ENCODE measurements at regions not wholly inside any gene's neighbourhood (a gene's known extent, or its start where the extent isn't known, plus 50 kb on each side); places are given as distances from the start of the nearest gene placed in this dataset.

DNA sequence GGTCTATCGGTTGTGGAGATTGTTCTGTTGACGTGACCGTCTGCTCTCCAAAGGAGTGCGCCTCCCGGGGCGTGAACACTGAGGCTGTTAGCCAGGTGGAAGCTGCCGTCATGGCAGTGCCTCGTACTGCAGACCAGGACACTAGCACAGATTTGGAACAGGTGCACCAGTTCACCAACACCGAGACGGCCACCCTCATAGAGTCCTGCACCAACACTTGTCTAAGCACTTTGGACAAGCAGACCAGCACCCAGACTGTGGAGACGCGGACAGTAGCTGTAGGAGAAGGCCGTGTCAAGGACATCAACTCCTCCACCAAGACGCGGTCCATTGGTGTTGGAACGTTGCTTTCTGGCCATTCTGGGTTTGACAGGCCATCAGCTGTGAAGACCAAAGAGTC, 128.9 kb upstream of the DMRT1 start:
- CTCF ChIA-PET (ENCODE audit: unreplicated experiment): interaction anchor here (0.7 kb wide), 1 partner anchor 29 kb away, joined by 3 read pairs; no protein-coding TSS in a partner anchor
- intact Hi-C loops (cut with micrococcal nuclease; ENCODE audit: unreplicated experiment): no loop called here
- POLR2A ChIA-PET: interaction anchor here (0.8 kb wide), 1 partner anchor 21 kb away, joined by 6 read pairs; no protein-coding TSS in a partner anchor
- Histone ChIP-seq H3K9me2 (ENCODE audit: insufficient read depth, low read length) (no peaks in the 10 kb centered on the region), H3K9me3 (ENCODE audit: low read length) (no peaks in the 10 kb centered on the region), H2AFZ (ENCODE audit: low read length) (no peak overlapping the region), H3K36me3 (ENCODE audit: insufficient read depth, low read length) (peaks cover 43% of the 10 kb centered on the region), H4K20me1 (ENCODE audit: insufficient read depth, low read length) (no peaks in the 10 kb centered on the region), H3K4me2 (ENCODE audit: low read length) (no peak overlapping the region), H3K4me3 (ENCODE audit: low read depth, low read length, poor library complexity, severe bottlenecking) (no peak overlapping the region), H3K27ac (ENCODE audit: low read depth, low read length, poor library complexity, severe bottlenecking) (no peak overlapping the region), H3K79me2 (ENCODE audit: insufficient read depth, low read depth, low read length) (no peaks in the 10 kb centered on the region), H3K4me1 (ENCODE audit: insufficient read depth, low read length, poor library complexity, severe bottlenecking) (peaks cover 22% of the 10 kb centered on the region)
- no peak for DNase-seq (ENCODE audit: low spot score)
- BruUV-seq (replicated peaks): no TSS peak
- no peak for TF ChIP-seq EZH2phosphoT487 (IDR thresholded peaks at IDR 0.05; ENCODE audit: borderline replicate concordance, low read depth, low read length)
- TF ChIP-seq, protein P1, sequence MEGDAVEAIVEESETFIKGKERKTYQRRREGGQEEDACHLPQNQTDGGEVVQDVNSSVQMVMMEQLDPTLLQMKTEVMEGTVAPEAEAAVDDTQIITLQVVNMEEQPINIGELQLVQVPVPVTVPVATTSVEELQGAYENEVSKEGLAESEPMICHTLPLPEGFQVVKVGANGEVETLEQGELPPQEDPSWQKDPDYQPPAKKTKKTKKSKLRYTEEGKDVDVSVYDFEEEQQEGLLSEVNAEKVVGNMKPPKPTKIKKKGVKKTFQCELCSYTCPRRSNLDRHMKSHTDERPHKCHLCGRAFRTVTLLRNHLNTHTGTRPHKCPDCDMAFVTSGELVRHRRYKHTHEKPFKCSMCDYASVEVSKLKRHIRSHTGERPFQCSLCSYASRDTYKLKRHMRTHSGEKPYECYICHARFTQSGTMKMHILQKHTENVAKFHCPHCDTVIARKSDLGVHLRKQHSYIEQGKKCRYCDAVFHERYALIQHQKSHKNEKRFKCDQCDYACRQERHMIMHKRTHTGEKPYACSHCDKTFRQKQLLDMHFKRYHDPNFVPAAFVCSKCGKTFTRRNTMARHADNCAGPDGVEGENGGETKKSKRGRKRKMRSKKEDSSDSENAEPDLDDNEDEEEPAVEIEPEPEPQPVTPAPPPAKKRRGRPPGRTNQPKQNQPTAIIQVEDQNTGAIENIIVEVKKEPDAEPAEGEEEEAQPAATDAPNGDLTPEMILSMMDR (conservative IDR thresholded peaks at IDR 0.05; ENCODE audit: low read length): no peak

DNA sequence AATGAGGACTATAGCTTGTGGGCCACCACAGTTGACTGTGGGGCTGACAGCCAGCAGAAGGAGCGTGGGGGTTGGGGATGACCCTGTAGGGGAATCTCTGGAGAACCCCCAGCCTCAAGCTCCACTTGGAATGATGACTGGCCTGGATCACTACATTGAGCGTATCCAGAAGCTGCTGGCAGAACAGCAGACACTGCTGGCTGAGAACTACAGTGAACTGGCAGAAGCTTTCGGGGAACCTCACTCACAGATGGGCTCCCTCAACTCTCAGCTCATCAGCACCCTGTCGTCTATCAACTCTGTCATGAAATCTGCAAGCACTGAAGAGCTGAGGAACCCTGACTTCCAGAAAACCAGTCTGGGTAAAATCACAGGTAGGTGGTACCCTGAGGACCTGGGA, 128.4 kb upstream of the DMRT1 start:
- DNase-seq (ENCODE audit: low spot score): no peak
- H4K20me1 ChIP-seq (ENCODE audit: insufficient read depth, low read length): no peaks in the 10 kb centered on the region
- H3K9me2 ChIP-seq (ENCODE audit: insufficient read depth, low read length): no peaks in the 10 kb centered on the region
- H3K4me1 ChIP-seq (ENCODE audit: insufficient read depth, low read length, poor library complexity, severe bottlenecking): peaks cover 22% of the 10 kb centered on the region
- no peaks in the 10 kb centered on the region for H3K9me3 ChIP-seq (ENCODE audit: low read length)
- no peak overlapping the region for H3K4me2 ChIP-seq (ENCODE audit: low read length)
- no peak overlapping the region for H3K27ac ChIP-seq (ENCODE audit: low read depth, low read length, poor library complexity, severe bottlenecking)
- CTCF ChIA-PET (ENCODE audit: unreplicated experiment): interaction anchor here (0.7 kb wide), 1 partner anchor 30 kb away, joined by 3 read pairs; no protein-coding TSS in a partner anchor
- intact Hi-C loops (cut with micrococcal nuclease; ENCODE audit: unreplicated experiment): no loop called here
- H2AFZ ChIP-seq (ENCODE audit: low read length): no peak overlapping the region
- H3K79me2 ChIP-seq (ENCODE audit: insufficient read depth, low read depth, low read length): no peaks in the 10 kb centered on the region
- no TSS peak for BruUV-seq (replicated peaks)
- POLR2A ChIA-PET: interaction anchor here (0.7 to 0.8 kb wide), 2 partner anchors 22 to 86 kb away, joined by 3 to 6 read pairs; no protein-coding TSS in a partner anchor
- no peak for TF ChIP-seq EZH2phosphoT487 (IDR thresholded peaks at IDR 0.05; ENCODE audit: borderline replicate concordance, low read depth, low read length)
- TF ChIP-seq, protein P1 (conservative IDR thresholded peaks at IDR 0.05; ENCODE audit: low read length): no peak
- H3K36me3 ChIP-seq (ENCODE audit: insufficient read depth, low read length): peaks cover 43% of the 10 kb centered on the region
- no peak overlapping the region for H3K4me3 ChIP-seq (ENCODE audit: low read depth, low read length, poor library complexity, severe bottlenecking)

DNA sequence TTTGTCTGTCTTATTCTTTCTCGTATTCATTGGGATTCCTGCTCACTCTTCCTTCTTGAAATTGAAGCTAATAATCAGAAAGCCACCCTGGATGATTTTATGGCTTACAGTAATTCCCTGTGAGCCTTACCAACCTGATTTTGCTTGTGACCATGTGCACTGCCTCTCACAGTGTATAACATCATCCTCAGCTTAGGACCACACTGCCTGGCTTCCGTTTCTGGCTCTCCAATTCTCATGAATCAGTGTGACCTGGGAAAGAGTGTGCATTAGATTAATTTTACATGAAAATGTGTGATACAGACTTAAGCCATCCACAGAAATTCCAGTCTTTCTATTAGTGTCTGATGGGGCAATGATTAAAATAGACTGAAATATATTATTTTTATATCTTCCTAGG, 126.8 kb upstream of the DMRT1 start:
- Histone ChIP-seq H3K9me2 (ENCODE audit: insufficient read depth, low read length) (no peaks in the 10 kb centered on the region), H2AFZ (ENCODE audit: low read length) (no peak overlapping the region), H3K4me3 (ENCODE audit: low read depth, low read length, poor library complexity, severe bottlenecking) (no peak overlapping the region), H3K9me3 (ENCODE audit: low read length) (no peaks in the 10 kb centered on the region), H3K4me2 (ENCODE audit: low read length) (no peak overlapping the region), H4K20me1 (ENCODE audit: insufficient read depth, low read length) (no peaks in the 10 kb centered on the region), H3K27ac (ENCODE audit: low read depth, low read length, poor library complexity, severe bottlenecking) (no peak overlapping the region), H3K36me3 (ENCODE audit: insufficient read depth, low read length) (peaks cover 43% of the 10 kb centered on the region), H3K4me1 (ENCODE audit: insufficient read depth, low read length, poor library complexity, severe bottlenecking) (peaks cover 22% of the 10 kb centered on the region), H3K79me2 (ENCODE audit: insufficient read depth, low read depth, low read length) (no peaks in the 10 kb centered on the region)
- BruUV-seq (replicated peaks): no TSS peak
- intact Hi-C loops (cut with micrococcal nuclease; ENCODE audit: unreplicated experiment): no loop called here
- ChIA-PET CTCF (ENCODE audit: unreplicated experiment) (interaction anchor here (0.5 kb wide), 1 partner anchor 287 kb away, joined by 3 read pairs; no protein-coding TSS in a partner anchor), POLR2A (interaction anchor here (0.6 to 0.7 kb wide), 2 partner anchors 17 to 122 kb away, joined by 3 to 4 read pairs; no protein-coding TSS in a partner anchor)
- no peak for DNase-seq (ENCODE audit: low spot score)
- no peak for TF ChIP-seq EZH2phosphoT487 (IDR thresholded peaks at IDR 0.05; ENCODE audit: borderline replicate concordance, low read depth, low read length)
- TF ChIP-seq, protein P1 (conservative IDR thresholded peaks at IDR 0.05; ENCODE audit: low read length): no peak

Measured in OCI-LY7 (cell line).